NCI-H2227 (cell line): ENCODE measurements at regions not wholly inside any gene's neighbourhood (a gene's known extent, or its start where the extent isn't known, plus 50 kb on each side); places are given as distances from the start of the nearest gene placed in this dataset.

Experiments used
- DNase-seq: peaks from one replicate; lab custom pipeline; 2025; ENCODE audit not compliant: unreplicated experiment; lab: John Stamatoyannopoulos, UW

DNA sequence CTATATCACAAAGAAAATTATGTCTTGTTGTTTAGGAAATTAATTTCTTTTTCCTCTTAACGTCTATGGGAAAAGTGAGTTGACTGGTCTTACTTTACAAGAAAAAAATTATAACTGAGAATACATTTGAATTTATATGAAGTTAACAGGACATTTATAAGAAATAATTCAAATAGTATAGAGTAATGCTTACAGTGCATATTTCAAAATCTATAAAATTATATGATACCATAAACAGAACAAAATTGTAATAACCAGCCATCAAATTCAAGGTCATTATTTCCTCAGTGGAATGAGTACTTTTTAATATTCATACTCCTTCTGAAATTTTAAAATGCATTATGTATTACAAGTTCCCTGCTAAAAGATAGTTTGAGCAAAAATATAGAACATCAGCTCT, 884.5 kb downstream of the TECRL start:
- no peak for DNase-seq

DNA sequence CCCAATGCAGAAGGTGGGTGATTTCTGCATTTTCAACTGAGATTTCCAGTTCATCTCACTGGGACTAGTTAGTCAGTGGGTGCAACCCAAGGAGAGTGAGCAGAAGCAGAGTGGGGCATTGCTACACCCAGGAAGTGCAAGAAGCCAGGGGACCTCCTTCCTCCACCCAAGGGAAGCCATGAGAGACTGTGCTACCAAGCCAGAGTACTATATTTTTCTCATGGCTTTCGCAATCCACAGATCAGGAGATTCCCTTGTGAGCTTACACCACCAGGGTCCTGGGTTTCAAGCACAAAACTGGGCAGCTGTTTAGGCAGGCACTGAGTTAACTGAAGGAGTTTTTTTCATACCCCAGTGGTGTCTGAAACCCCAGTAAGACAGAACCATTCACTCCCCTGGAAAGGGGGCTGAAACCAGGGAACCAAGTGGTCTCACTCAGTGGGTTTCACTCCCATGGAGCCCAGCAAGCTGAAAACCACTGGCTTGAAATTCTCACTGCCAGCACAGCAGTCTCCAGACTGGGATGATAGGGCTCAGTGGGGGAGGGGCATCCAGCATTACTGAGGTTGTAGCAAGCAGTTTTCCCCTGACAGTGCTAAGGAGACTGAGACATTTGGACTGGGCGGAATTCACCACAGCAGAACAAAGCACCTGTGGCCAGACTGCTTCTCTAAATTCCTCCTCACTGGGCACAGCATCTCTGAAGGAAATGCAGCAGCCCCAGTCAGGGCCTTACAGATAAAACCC, 903.4 kb downstream of the TECRL start:
- DNase-seq = no peak

DNA sequence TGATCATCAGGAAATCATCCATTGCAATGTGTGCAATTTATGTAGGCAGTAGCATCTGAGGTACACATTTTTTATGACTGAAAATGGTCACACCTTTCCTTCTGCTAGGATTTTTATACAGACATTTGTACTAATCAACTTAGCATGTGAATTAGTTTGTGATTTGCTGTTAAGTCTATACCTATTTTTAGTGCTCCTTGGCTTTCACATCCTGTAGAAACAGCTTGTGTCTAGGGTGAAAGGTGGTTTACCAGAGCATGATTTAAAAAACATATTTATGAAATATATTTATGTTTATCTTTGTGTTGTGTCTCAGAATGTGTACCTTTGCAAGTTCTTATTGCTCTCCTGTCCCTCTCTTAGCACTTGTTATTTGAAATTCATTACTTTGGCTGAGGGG, 916.0 kb downstream of the TECRL start:
- no peak for DNase-seq

DNA sequence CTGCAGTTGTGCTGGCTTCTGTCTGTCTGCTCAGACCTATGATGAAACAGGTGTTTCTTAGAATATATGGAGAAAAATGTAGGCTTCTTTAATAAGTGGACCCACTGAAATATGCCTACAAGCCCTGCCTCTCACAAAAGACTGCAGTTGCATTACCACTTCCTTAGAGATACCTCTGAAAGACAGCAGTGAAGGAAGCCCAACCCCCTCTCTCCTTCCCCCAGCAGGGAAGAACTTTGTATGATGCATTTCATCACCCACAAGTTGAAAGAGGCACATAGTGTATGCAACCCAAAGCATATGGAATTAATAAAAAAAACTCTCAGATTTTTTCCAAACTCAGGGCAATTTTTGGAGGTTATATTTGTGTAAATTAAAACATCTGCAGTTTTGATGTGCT, 916.7 kb downstream of the TECRL start:
- DNase-seq = no peak

DNA sequence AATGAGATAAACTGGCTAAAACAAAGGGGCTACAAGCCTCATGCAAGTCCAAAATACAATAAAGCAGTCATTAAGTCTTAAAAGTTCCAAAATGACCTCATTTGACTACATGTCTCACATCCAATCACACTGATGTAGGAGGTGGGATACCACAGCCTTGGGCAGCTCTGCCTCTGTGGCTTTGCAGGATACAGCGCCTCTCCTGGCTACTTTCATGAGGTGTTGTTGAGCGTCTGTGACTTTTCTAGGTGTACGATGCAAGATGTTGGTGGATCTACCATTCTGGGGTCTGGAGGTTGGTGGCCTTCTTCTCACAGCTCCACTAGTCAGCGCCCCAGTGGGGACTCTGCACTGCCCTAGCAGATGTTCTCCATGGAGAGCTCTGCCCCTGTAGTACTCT, 944.9 kb downstream of the TECRL start:
- DNase-seq = no peak

DNA sequence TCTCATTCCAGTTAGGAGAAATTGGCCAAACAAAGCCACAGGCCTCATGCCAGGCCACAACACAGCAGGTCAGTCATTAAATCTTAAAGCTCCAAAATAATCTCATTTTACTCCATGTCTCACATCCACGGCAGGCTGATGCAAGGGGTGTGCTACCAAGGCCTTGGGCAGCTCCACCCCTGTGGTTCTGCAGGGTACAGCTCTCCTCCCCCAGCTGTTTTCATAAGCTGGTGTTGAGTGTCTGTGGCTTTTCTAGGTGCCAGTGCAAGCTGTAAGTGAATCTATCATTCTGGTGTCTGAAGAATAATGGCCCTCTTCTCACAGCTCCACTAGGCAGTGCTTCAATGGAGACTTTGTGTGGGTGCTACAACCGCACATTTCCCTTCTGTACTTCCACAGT, 949.2 kb downstream of the TECRL start:
- DNase-seq = no peak

DNA sequence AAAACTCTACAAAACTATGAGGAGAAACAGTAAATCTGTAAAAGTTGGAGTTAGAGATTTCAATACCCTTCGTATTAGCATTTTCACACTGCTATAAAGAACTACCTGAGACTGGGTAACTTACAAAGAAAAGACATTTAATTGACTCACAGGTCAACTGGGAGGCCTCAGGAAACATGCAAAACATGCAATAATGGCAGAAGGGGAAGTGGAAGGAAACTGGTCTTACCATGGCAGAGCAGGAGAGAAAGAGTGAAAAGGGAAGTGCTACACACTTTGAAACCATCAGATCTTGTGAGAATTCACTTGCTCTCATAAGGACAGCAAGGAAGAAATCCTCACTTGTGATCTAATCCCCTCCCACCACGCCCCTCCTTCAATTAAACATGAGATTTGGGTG, 949.9 kb downstream of the TECRL start:
- DNase-seq = no peak

DNA sequence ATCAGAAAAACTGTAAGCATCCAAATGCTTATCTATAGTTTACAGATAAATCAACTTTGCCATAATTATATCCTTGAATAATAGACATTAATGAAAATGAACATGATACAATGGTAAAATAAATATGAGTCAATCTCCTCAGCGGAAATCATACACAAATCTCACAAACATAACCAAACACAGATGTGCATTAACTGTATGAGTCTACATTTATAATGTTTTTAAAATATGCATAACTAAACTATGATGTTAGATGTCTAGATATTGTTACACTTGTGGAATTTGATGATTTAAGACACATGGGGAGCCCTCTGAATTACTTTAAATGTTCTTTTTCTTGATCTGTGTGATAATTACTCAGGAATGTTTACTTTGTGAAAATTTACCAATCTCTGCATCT, 951.2 kb downstream of the TECRL start:
- DNase-seq = no peak

DNA sequence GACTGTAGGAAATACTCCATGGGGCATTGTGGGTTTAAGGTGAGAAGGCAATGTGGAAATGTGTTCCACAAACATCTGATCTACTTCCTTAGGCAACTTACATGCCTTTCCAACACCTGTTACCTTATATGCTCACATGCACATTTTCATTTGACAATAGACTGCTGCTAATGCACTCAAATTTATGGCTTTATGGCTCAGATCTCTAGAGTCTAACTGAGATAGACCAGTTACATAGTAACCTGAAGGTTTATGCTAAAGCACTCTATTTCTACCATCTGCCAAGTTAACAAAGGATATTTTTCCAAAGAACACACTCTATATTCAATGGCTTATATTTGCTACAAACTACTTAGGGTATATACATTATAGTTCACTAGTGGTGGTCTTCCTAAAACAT, 969.0 kb downstream of the TECRL start:
- no peak for DNase-seq

DNA sequence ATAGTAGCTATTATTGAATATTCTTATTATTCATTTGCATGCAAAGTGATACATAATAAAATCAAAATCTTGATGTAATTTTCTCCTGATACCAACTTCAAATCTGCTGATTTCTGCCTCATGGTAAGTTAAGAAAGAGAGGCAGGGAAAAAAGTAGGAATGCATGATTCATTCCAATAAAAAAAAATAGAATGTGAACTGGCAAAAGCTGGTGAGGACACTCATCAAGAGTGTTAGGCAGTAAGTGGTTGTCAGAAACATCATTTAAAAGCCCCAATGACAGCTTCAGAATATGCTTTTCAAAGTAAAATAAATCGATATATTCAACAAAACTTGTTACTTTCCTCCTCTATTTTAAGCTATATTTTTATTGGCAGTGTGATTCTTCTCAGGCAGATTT, 979.1 kb downstream of the TECRL start:
- no peak for DNase-seq

DNA sequence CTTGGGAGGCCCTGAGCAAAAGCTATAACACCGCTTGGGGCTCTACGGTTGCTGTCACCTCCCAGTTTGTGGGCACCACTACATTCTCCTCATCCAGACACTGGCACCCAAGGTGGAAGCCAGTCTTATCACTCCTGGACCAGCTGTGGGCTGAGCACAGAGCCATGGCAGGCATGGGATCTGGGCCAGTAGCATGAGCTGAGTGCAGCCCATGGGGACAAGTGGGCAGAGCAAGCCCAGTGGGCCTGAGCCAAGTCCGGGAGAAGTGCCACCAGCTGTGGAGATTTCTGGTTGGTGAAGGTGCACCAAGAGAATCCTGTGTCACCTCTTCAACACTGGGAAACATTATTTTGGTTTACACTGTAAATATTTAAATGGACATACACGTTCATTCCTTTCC, 1013.0 kb downstream of the TECRL start:
- no peak for DNase-seq

DNA sequence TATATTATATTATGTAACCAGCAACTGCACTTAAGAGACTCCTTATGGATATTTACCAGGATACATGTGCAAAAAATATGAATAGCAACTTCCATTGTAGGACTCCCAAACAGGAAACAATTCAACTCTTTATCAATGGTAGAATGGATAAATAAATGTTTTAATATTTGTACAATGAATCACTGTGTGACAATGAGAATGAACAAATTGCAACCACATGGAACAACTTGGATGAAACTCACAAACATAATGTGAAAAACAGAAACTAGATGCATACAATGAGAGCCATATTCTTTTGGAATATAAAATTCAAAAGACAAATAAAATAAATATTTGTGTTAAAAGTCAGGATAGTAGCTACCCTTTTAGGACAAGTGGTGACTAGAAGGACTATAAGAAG, 1015.7 kb downstream of the TECRL start:
- DNase-seq = no peak

DNA sequence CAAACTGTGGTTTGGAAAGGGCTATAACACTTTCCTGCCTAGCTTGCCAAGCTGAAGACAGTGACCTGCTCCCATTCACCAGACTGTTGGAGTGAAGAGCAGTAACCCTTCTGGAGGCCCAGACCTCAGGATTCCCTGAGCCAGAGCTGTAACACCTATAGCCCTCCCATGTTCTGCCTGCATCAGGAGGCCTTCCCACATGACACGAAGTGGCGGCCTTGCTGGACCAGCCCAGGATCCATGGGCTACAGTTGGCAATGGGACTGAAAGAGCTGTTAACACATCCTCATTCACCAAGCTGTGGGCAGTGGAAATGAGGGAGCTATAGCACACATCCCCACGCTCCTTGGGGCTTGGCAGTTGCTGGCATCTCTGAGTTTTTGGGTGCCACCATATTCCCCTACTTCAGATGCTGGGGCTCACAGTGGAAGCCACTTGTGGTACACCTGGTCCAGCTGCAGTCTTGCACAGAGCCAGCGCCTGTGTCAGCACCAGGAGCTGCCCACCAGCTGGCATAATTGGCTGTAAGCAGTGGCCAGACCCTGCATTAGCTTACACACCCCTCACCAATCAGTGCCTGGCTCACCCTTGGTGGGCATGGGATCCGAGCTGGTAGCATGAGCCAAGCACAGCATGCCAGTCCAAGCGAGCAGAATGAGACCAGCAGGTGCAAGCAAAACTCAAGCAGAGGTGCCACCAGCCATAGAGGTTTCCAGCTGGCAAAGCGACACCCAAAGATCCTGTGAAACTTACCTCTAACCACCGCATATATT, 1029.3 kb downstream of the TECRL start:
- no peak for DNase-seq

DNA sequence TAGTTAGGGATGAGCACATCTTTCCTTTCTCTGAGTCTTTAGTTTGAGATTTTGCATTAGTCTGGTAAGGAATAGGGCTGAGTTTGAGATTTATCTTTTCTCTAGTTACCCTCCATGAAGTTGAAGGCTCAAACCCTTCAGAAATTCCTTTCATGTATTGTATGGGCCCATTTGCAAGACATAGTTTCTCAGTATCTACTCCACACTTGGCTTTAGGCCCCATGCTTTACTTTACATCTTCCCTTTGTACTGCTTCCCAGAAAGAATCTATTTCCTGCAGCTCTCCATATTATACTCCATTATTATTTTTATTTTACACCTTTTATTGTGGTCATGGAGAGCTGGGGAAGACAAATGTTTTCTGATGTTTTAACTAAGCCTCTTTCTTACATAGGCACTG, 1038.2 kb downstream of the TECRL start:
- no peak for DNase-seq

DNA sequence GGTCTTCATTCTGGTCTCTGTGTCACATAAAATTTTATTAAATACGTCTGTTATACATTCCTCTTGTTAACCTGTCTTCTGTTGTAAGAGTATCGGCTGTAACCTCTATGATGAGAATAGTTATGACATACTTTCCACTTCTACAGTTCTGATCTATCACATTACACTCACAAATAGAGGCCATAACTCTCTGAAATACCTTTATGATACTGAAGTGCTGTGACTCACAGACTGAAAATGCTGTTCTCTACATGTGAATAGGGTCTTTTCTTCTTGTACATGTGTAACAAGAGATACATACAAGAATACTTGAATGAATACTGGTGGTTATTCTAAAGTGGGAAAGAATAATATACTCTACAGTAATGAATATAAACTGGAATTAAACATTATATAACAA, 1047.6 kb downstream of the TECRL start:
- no peak for DNase-seq

DNA sequence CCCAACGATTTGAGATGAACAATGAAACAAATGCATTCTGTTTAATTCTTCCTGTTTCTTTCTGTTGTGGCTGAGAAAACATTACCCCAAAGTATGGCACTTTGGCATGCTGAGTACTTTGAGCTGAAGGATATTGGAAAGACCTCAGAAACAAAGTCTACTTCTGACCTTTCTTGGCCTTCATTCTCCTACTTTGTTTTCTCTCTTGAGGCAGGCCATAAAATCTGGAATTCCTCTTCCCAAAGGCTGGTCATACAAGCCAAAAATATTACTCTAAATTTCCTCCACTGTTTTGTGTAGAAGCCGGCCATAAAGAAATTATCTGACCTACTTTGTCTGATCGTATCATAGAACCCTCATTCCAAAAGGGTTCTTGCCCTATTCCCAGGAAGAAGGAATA, 1048.2 kb downstream of the TECRL start:
- no peak for DNase-seq

DNA sequence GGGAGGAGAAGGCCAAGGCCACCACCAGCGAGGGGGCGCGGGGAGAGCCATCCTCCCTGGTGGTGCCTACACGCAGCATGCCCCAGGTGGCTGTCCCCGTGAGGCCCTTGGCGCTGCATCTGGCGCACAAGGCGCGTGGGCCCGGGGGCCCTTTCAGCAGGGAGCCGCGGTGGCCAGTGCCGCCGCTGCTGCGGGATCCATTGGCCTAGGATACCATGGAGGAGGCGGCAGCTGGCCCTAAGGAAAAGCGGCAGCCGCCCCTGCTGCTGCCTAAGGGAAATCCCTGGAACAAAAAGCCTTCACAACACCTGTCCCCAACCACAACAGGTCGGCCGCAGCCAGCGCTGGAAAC, 1059.6 kb downstream of the TECRL start:
- DNase-seq = no peak

DNA sequence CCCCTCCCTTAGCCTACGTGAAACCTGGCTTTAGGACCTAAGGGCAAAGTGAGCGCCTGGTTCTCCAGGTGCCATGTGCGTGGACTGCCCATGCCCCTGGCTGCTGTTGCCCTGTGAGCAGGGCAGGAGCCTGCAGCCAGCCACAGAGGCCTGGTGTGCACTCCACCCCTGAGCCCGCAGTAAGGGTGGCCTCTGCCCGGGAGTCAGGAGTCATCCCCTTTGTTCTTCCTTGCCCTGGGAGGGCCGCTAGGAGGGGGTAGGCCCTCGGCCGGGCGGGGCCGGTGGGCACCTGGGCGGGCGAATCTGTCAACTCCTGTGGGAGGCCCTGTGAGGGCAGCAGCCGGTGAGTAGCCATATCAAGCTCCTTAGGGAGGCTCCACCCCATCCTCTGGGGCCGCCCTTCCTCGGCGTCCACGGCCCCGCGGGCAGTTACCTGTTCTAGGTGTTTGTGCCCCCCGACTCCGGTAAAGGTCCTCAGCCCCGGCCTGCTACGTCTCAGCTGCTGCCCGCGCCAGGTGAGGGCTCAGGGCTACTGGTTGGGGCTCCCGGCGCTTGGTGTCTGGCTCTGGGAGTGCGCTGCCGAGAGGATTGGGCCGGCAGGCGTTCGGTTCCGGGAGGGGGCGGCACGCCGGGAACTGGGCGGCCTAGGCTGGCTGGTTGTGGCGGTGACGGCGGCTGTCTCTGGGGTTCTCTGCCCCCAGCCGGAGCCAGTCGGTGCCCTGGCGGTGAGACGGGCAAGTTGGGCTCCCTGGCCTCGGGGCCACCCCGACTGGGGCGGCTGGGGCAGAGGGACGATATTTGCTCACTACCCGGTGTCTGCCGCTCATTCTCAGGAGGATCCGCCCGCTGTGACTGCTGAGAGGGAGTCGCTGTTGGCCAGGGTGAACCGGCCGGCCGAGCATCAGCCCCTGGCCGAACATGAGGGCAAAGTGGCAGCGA, 1060.2 kb downstream of the TECRL start:
- no peak for DNase-seq

DNA sequence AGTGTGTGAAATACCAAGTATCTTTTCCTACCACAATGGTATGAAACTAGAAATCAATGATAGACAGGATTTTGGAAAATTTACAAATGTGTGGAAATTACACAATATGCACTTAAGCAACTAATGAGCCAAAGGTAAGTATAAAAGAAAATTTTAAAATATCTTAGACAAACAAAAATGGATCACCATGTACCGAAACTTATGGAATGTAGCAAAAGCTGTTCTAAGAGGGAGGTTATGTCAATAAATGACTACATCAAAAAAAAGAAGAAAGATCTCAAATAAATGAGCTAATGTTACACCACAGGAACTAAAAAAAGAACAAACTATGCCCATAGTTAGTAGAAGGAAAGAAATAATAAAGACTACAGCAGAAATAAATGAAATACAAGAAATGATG, 1084.1 kb downstream of the TECRL start:
- no peak for DNase-seq

DNA sequence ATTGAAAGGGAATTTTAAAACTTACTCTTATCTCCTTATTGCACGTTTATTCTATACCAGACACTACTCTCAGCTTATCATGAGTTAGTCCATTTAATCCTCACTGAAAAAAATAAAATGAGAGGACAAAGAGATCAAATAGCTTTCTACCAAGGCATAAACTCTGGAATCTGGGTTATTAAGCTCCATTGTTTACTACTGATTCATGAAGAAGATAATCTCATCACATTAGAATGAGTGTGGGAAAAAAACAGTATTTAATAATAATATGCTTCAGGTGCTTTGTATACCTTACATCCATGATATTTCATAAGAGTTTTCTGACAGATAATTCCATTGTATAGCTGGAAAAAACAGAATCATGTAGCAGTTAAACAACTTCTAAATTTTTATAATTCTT, 1092.6 kb downstream of the TECRL start:
- no peak for DNase-seq

DNA sequence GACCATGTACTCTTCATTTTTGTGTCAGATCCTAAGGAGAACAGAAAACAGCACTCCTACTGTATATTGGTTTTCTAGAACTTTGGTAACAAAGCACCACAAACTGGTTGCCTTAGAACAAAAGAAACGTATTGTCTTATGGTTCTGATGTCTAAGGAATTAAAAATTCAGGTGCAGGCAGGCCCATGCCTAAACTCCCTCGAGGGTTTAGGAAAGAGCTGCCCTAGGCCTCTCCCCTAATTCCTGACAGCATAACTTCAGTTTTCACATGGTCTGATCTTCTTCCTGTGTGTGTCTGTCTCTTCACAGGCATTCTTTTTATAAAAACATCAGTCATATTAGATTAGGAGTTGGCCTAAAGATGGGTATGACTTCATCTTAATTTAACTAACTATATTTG, 1093.6 kb downstream of the TECRL start:
- DNase-seq = no peak

DNA sequence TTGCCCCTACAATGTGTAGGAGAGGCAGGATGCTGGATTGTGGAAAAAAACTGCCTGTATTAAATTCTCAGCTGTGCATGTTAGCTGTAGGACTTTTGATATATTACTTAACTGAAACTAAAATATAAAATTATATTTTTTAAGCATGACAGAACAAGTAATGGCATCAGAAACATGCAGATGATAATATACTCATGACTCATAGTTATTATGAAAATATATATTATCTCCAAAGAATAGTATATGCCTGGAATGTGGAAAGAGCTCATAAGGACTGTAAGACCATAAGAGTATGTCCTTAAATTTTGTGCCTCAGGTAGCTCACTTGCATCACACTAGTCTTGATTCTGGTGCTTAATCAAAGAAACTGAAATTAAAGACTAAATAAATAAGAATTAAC, 1100.6 kb downstream of the TECRL start:
- DNase-seq = no peak
